ENCODE measurements at regions not wholly inside any gene's neighbourhood (a gene's known extent, or its start where the extent isn't known, plus 50 kb on each side); places are given as distances from the start of the nearest gene placed in this dataset.

DNA sequence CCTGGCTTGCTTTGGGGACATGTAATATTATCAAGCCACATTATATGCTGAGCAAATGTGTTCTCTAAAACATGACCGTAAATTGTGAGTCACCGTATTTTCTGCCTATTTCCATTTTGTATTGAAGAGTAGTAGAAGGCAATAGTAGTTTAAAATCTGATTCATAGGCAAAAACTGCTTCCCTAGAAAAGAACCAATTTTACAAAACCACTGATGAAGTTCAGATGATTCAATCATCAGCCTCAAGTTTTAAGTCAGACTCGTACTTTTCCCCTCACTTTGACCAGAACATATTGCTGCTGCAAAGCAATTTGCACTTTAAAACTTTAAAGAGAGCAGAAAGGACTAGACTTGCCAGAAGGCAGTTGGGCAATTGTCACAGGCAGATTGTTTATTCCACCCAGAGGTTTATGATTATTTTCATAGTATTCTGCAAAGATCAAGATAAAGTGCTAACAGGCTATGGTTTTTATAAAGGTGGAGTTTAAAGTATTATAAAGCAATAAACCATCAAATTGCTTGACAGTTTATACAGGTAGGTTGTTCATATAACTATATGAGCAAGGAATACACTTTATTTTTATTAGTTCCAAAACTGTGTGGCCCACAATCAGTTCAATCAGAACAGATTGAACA lies 168.2 kb downstream of the ETV1 start:
- Histone ChIP-seq H3K27me3 (replicated peaks in 1 of 2; ENCODE audit: control insufficient read depth in 2 of 2, insufficient read depth in 2 of 2, low read length in 1 of 2) (no peaks in the 10 kb centered on the region), H2AFZ (ENCODE audit: control insufficient read depth, low read depth, low read length) (no peak overlapping the region), H3K4me2 (ENCODE audit: control insufficient read depth, insufficient read depth) (no peak overlapping the region), H3K4me3 (no peak overlapping the region), H3K9me3 (replicated peaks; ENCODE audit: control insufficient read depth, insufficient read depth, low read length) (no peaks in the 10 kb centered on the region), H4K20me1 (ENCODE audit: control insufficient read depth, insufficient read depth) (no peaks in the 10 kb centered on the region), H3K36me3 (ENCODE audit: control insufficient read depth in 2 of 2, insufficient read depth in 2 of 2, low read length in 1 of 2) (no peaks in the 10 kb centered on the region), H3K4me1 (ENCODE audit: control insufficient read depth, insufficient read depth, low read length) (no peaks in the 10 kb centered on the region), H3K27ac (ENCODE audit: control insufficient read depth, insufficient read depth) (no peak overlapping the region), H3K79me2 (ENCODE audit: control insufficient read depth, insufficient read depth, low read length) (no peaks in the 10 kb centered on the region), H3K9ac (ENCODE audit: control insufficient read depth, insufficient read depth, low read length) (no peak overlapping the region)
- ChIA-PET CTCF (no interaction called here), SMC1A (ENCODE audit: uncharacterized antibody, unreplicated experiment) (no interaction called here), POLR2A (no interaction called here), RAD21 (ENCODE audit: unreplicated experiment) (no interaction called here)
- in situ Hi-C loops (cut with MboI) = no loop called here
- 64% methylated on average over 3 of the region's 3 CpGs for WGBS (ENCODE audit: insufficient coverage, insufficient replicate concordance, low lambda C conversion rate, missing lambda C conversion rate)
- no TSS peak for BruUV-seq (replicated peaks)
- ATAC-seq = no peak
- intact Hi-C loops (cut with micrococcal nuclease; ENCODE audit: unreplicated experiment) = no loop called here
- no peak for FAIRE-seq
- TF ChIP-seq POLR2AphosphoS5 (IDR thresholded peaks at IDR 0.05; ENCODE audit: low read length) (no peak), MXI1 (IDR thresholded peaks at IDR 0.05; ENCODE audit: low read depth, low read length) (no peak), ZZZ3 (IDR thresholded peaks at IDR 0.05; ENCODE audit: control insufficient read depth, insufficient read length, low read depth) (no peak), MTA2 (IDR thresholded peaks at IDR 0.05; ENCODE audit: low read depth) (no peak), SP1 (IDR thresholded peaks at IDR 0.05; ENCODE audit: low read depth, low read length) (no peak), BMI1 (IDR thresholded peaks at IDR 0.05; ENCODE audit: borderline replicate concordance) (no peak), TBL1XR1 (IDR thresholded peaks at IDR 0.05; ENCODE audit: low read depth, low read length) (no peak), ZBED1 (IDR thresholded peaks at IDR 0.05; ENCODE audit: borderline replicate concordance) (no peak), MYB (IDR thresholded peaks at IDR 0.05; ENCODE audit: borderline replicate concordance, low read depth, low read length) (no peak), HDGF (IDR thresholded peaks at IDR 0.05) (no peak)
- TF ChIP-seq, protein P1, sequence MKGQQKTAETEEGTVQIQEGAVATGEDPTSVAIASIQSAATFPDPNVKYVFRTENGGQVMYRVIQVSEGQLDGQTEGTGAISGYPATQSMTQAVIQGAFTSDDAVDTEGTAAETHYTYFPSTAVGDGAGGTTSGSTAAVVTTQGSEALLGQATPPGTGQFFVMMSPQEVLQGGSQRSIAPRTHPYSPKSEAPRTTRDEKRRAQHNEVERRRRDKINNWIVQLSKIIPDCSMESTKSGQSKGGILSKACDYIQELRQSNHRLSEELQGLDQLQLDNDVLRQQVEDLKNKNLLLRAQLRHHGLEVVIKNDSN (IDR thresholded peaks at IDR 0.05; ENCODE audit: borderline replicate concordance, extremely low read length, insufficient read depth, low read depth, low read length) = no peak
- TF ChIP-seq, protein P2, sequence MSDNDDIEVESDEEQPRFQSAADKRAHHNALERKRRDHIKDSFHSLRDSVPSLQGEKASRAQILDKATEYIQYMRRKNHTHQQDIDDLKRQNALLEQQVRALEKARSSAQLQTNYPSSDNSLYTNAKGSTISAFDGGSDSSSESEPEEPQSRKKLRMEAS (IDR thresholded peaks at IDR 0.05; ENCODE audit: low read depth, low read length) = no peak
- DNase-seq (ENCODE audit: low read depth, low spot score) = no peak

All from GM12878 (cell line).